8988T (cell line): ENCODE measurements at regions not wholly inside any gene's neighbourhood (a gene's known extent, or its start where the extent isn't known, plus 50 kb on each side); places are given as distances from the start of the nearest gene placed in this dataset.
"Not testable (repeated sequence)": the region's sequence is repeated elsewhere in the genome, so short reads cannot be mapped to it uniquely, and the experiment has no call there.

ENCODE experiments used
- DNase-seq: peaks from one replicate; pipeline ENCODE4 v3.0.0; 2011

GRCh38 chr10:30169342-30169741 is 110.0 kb upstream of the JCAD start:
- DNase-seq, result no peak

- no peak for DNase-seq
These were observed 107.5 kb upstream of the JCAD start for GRCh38 chr10:30166929-30167328.

- DNase-seq, result not testable (repeated sequence)
These were observed 104.0 kb upstream of the JCAD start for GRCh38 chr10:30163410-30163809.

GRCh38 chr10:30162796-30163195 is 103.4 kb upstream of the JCAD start:
- DNase-seq, result not testable (repeated sequence)

GRCh38 chr10:30160271-30160982 is 101.0 kb upstream of the JCAD start:
- DNase-seq, result no peak

- DNase-seq, result not testable (repeated sequence)
These were observed 100.2 kb upstream of the JCAD start for GRCh38 chr10:30159614-30160013.

GRCh38 chr10:30158325-30158960 is 99.1 kb upstream of the JCAD start:
- DNase-seq, result no peak

- DNase-seq, result no peak
These were observed 96.0 kb upstream of the JCAD start for GRCh38 chr10:30155401-30155800.

GRCh38 chr10:30154561-30154960 is 95.2 kb upstream of the JCAD start:
- DNase-seq, result no peak

GRCh38 chr10:30154126-30154525 is 94.7 kb upstream of the JCAD start:
- DNase-seq, result no peak

- no peak for DNase-seq
These were observed 92.4 kb upstream of the JCAD start for GRCh38 chr10:30151581-30152389.

GRCh38 chr10:30141423-30141822 is 82.0 kb upstream of the JCAD start:
- DNase-seq, result no peak

- no peak for DNase-seq
These were observed 75.0 kb upstream of the JCAD start for GRCh38 chr10:30134171-30134945.

GRCh38 chr10:30133198-30133597 is 73.8 kb upstream of the JCAD start:
- no peak for DNase-seq

- not testable (repeated sequence) for DNase-seq
These were observed 72.0 kb upstream of the JCAD start for GRCh38 chr10:30131369-30131768.

GRCh38 chr10:30129326-30129725 is 69.9 kb upstream of the JCAD start:
- DNase-seq, result not testable (repeated sequence)

- no peak for DNase-seq
These were observed 67.7 kb upstream of the JCAD start for GRCh38 chr10:30127120-30127541.

- no peak for DNase-seq
These were observed 66.1 kb upstream of the JCAD start for GRCh38 chr10:30125496-30125895.

- DNase-seq, result no peak
These were observed 65.3 kb upstream of the JCAD start for GRCh38 chr10:30124704-30125103.

GRCh38 chr10:30121401-30121800 is 62.0 kb upstream of the JCAD start:
- DNase-seq, result no peak

- DNase-seq, result no peak
These were observed 59.2 kb upstream of the JCAD start for GRCh38 chr10:30118590-30118989.

- DNase-seq, result no peak
These were observed 58.6 kb upstream of the JCAD start for GRCh38 chr10:30117812-30118501.
